Stimulated activated CD4-positive, alpha-beta T cell treated with anti-CD3 and anti-CD28 coated beads, Interleukin-4, amount 100 ng/mL, for 1 hour (primary cell): ENCODE measurements at regions not wholly inside any gene's neighbourhood (a gene's known extent, or its start where the extent isn't known, plus 50 kb on each side); places are given as distances from the start of the nearest gene placed in this dataset.
"Not testable (repeated sequence)": the region's sequence is repeated elsewhere in the genome, so short reads cannot be mapped to it uniquely, and the experiment has no call there.

ENCODE experiments used
- DNase-seq: peaks from one replicate; pipeline ENCODE4 v3.0.0-alpha.2; 2020

DNA sequence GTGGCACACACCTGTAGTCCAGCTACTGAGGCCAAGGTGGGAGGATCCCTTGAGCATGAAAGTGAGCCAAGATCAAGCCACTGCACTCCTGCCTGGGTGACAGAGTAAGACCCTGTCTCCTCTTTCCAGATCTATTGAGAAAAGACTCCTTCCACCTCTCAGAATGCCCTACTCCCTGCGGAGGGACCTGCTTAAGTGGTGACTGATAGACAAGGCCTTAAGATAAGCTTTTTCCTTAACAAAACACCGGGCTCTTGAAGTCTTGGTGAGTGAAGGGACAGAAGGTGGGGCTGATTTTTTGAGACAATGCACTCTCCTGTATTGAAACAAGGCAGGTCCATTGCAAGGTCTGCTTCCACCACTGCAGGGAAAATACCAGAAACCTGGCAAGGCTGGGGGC lies 338.4 kb upstream of the FRG2C start:
- no peak for DNase-seq

DNA sequence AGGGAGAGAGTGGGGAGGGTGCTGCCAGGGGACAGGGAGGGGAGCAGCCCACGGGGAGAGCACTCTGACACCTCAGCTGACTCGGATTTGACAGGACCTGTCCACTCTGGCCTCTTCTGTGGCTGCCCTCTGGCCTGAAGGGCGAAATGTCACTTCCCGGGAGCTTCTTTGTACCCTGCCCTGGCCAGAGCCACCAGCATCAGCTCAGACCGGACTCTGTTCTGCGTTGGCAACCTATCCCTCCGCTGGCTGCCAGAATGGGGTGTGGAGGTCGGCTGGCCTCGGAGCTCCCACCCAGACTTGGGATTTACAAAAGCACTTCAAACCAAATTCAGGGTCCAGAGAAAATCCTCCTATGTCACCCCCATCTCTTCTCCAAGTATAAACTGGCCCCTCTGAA lies 336.7 kb upstream of the FRG2C start:
- DNase-seq = no peak

DNA sequence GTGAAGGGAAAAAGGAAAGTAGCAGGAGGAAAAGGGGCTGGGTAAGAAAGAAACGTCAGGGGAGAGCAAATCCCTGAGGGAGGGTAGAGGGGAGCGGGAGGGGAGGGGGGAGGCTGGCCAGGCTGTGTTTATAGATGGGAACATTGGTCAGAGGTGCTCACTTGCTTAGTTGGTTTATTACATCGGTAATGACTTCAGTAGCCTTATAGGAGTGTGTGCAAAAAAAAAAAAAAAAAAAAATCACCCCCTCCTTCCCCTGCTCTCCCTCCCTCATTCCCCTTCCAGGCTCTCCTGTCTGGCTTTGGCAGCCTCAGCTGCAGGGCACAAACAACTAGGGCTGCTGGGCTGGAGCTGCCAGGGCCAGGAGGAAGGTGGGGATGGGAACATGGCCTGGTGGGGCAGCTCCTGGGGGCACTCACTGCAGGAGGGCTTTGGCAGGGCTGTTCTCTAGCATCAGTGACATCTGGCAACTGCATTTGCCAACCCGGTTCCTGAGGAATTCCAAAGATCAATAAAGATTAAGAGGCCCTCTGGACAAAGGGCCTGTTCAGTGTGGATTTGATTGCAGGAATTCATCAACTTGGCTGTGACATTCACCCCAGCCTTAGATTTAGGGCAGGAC lies 334.5 kb upstream of the FRG2C start:
- DNase-seq = no peak

DNA sequence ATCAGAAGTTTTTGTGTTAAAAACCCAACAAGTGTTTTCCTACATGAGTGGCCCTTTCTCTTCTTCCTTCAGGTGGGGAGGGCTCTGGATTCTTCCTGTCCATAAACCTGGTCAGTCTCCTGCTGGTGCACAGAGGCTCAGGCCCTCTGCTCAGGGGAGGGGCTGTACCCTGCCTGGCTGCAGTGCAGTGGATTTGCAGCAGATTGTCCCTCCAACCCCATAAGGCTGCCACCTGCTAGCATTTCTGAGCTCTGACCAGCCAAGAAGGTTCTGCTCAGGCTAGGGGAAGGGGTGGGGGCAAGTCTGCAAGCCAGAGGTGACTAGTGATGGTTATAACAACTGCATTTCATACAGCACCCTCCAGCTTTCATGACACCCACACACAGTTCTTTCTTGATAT lies 333.7 kb upstream of the FRG2C start:
- DNase-seq = not testable (repeated sequence)

DNA sequence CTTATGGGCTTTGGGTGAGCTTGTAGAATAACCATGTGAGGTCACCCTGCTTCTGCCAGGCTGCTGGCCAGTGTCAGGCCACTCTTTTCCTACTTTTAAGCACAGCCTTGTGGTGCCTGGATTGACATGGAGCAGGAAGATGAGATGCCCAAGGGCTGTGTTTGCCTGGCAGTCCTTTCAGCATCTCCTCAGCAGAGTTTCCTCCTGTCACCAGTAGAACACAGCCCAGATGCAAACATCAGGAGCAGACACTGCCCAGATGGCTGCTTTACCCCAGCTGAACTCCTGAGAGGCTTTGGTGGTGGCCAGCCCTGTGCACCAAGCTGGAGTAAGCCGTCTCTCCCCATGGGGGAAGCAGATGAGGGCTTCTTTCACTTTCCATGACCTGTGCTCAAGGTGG lies 332.0 kb upstream of the FRG2C start:
- DNase-seq = not testable (repeated sequence)

DNA sequence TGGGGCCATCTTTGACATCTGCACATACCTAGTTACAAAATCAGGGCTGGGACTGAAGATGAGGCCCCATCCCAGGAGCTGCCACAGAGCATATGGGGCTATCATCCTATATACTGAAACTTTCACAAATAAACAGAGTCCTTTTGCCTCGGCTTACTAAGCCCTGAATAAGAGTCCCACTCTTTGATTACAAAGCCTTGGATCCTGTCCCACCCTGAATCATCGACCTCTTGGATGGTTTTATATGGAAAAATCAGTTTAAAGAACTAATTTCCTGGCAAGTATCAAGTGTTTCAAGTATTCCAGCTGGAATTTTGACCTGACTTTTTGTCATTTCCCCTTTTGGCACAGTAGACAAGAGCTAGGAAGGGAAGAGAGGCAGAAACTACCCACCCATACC lies 331.3 kb upstream of the FRG2C start:
- DNase-seq = no peak

DNA sequence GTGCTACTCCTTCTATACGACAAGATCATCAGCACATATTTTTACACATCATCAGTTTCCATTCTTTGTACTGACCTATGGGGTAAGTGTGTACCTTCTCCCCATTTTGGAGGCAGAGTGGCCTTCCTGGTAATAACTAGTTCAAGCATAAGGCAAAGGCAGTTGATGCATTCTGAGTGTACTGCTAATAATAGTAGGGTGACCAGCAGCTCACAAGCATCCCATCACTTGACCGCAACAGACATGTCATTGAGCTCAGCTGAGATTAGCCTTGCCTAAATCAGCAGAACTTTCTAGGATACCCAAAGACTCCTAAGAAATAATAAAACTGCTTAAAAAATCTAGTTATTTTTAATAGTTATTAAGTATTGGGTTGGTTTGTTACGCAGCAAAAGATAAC lies 329.8 kb upstream of the FRG2C start:
- DNase-seq = no peak

DNA sequence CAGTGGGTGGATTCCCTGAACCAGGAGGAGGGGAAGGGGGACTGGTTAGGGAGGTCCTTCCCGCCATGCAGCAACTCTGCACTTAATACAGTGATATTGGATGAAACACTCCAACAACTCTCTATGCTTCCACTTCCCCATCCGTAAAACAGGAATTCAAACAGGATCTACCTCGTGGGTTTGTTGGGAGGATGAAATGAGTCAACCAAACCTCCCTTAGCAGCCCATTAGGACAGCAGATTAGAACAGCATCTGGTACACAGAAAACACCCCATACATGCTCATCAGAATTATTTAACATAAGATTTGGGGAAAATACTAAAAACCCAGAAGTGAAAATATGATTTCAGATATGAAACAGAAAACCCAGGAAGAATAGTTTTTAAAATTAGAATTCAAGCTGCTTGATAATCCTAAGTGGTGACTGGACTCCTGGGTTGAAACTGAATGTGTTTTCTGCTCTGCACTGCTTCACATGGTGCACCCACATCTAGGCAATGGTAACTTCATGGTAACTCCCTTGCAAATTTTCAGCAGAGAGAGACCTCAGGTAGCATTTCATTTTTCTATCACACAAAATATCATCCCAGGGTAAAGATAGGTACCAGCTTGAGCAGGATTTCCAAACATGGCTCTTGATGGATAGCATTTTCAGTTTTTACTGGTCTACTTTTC lies 326.8 kb upstream of the FRG2C start:
- DNase-seq = no peak

DNA sequence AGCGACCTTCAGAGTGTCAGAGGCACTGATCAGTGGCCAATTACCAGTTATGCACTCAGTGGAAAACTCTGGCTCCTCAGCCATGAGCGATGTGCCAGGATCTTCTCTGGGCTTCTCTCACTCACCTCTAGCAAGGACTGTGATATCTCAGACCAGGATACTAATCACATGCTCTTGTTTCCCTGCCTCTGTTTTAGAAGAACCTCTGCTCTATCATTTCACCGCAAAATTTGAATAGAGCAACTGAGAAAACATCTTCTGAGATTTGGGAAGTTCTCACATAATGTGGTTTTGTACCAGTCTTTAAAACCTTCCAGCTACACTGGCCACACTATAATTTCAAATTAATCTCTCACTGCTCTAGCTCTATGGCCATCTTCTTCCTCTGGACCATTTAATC lies 325.8 kb upstream of the FRG2C start:
- no peak for DNase-seq

DNA sequence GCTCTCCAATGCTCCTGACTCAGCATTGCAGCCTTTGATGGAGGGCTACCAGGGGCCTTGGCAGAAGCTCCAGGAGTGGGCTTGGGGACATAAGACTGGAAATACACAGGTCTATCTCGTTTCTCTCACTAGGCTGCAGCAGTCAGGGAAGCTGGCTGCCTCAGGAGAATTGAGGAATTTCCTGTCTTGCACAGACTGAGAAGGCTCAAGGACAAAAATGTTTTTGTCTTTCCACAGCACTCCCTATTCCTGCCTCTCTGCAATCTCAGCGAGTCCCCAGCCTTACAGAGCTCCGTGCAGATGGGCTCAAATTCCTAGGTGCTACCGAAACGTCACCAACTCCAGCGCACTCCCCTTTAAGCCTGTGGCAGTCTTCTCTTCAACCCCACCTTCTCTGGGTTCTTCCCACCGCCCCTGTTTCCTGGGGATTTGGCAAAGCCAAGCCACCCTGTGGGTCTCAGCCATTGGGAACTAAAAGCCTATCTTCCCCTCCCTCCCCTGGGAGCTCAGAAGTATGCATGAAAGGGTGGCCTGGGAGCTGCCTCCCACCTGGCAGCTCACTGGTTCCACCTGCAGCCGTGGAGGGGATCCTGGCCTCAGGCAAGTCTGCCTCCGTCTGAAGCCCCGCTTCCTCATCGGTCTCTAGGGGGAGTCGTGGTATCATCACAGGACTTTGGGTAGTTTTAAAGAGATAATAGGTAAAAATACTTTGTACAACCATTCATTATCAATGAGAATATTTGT lies 322.6 kb upstream of the FRG2C start:
- DNase-seq = no peak

DNA sequence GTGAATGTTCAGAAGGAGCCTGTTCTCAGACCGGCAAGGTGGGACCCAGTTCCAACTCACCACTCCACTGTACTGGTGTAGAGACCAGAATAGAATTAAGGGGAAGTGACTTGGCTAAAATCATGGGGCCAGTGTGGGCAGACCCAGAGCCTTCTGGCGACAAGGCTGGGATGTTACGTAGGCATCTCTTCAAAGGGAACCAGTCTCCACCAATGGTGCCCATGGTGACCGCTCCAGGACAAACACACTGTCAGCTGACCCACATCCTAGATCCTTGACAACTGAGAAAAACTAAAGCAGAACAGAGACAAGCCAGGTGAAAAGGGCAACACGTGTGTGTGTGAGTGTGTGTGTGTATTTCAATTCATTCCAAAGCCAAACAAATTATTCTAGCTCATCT lies 321.7 kb upstream of the FRG2C start:
- DNase-seq = no peak

DNA sequence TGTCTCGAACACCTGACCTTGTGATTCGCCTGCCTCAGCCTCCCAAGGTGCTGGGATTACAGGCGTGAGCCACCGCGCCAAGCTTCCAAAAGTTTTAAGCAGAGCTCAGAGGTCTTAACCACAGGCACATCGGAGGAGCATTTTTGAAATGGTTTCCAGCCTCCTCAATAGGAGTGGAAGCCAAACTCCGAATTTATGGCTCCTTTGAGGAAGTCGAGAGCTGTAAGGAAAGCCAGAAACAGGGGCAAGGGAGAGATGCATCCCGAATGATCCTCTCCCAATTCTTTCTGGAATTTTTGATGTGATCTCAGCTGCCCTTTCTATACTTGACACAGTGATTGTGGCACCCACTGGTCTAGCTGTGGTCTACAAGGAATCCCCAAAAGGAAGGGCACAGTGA lies 313.6 kb upstream of the FRG2C start:
- not testable (repeated sequence) for DNase-seq

DNA sequence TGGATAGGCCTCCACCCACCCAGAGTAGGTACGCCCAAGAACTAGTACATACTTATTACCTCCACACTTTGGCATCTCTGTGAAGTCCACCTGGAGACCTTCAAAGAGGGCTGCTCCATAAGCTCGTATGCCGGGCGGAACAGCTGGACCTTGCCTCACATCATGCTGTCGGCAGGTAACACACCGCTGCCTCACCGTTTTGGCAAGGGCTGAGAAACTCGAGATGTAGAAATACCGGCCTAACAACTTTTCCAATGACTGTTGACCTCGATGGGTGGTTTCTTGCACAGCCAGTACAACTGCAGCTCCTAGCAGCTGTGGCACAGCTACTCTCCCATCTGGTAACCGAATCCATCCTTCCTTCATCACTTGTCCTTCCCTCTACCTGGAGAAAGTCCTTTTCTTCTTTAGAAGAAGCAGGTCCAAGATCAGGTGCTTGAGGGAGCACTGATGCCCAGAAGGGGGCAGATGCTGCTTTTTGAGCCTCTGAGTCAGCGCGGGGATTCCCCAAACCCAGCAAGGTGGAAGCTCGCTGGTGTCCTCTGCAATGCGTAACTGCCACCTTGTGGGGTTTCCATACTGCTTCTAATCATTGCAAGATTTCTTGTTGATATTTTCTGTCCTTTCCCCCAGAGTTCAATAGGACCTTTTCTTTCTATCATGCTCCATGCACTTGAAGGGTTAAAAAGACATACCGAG lies 301.9 kb upstream of the FRG2C start:
- DNase-seq = peak; percentile 43

DNA sequence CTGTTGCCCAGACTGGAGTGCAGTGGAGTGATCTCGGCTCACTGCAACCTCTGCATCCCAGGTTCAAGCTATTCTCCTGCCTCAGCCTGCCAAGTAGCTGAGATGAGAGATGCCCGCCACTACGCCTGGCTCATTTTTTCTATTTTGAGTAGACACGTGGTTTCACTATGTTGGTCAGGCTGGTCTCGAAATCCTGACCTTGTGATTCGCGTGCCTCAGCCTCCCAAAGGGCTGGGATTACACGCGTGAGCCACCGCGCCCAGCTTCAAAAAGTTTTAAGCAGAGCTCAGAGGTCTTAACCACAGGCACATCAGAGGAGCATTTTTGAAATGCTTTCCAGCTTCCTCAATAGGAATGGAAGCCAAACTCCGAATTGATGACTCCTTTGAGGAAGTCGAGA lies 291.2 kb upstream of the FRG2C start:
- DNase-seq = not testable (repeated sequence)

DNA sequence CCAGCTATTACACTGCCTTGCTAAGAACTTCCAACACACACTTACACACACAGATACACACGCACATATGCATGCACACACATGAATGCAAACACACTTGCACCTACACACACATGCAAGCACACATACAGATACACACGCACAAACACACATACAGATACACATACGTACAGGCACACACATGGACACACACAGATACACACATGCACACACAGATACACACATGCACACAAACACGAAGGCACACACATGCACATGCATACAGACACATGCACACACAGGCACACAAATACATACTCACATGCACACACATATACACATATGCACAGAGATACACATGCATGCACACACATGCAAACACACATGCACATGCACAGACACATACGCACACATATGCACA lies 284.3 kb upstream of the FRG2C start:
- DNase-seq = not testable (repeated sequence)

DNA sequence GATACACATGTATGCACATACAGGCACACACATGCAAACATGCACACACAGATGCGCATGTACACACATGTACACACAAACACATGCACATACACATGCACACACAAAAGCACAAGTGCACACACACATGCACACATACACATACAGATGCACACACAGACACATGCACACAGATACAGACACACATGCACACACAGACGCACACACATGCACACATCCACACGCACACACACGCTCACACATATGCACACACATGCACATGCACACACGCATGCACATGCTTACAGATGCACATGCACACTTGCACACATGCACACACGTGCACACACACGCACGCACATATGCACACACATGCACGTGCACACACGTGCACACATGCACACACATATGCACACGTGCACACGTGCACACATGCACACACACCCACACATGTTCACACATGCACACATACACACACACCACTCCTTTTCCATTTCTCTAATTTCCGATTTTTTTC lies 283.8 kb upstream of the FRG2C start:
- no peak for DNase-seq

DNA sequence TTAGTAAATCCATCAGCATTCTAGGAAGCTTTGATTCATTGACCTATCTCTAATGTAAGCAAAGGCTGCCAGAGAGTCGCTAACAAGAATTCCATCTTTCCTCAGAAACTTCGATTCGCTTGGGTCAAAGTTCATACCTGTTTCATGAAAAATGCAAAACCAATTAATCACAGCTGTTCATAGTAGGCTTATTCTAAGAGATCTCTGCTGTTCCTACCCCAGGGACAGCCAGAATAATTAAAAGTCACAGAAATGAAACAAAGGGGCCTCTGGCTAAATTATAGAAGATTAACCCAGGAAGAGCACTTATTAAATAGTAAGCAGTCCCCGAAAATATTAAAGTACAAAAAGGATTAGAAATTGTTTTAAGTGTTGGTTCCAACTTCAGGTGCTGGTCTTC lies 280.1 kb upstream of the FRG2C start:
- DNase-seq = not testable (repeated sequence)

DNA sequence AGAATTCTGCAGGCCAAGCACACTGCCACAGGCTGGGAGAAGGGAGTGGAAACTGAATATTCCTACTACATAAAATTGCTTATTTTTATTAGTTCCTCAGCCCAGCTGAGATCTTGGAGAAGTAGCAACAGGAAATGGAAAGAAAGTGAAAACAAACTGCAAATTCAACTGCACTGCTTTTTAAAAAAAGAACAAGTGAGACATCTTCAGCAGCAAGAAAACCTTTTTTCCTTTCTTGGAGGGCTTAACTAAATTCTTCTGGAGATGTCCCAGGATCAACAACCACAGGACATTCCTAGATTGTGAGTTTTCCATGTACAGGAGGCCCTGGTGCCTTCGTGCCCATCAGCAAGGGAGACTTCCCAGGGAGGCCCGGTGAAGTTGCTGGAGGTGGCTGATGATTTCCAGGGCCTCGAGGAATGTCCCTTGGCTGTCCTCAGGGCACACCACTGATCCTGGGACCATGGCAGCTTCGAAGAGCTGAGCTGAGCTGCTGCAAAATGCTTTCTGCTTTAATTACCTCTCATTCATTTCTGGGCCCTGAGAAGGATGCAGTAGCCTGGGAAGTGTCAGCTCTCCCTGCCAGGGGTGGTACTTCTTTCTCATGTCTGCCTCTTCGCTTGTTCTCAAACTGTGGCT lies 275.5 kb upstream of the FRG2C start:
- not testable (repeated sequence) for DNase-seq

DNA sequence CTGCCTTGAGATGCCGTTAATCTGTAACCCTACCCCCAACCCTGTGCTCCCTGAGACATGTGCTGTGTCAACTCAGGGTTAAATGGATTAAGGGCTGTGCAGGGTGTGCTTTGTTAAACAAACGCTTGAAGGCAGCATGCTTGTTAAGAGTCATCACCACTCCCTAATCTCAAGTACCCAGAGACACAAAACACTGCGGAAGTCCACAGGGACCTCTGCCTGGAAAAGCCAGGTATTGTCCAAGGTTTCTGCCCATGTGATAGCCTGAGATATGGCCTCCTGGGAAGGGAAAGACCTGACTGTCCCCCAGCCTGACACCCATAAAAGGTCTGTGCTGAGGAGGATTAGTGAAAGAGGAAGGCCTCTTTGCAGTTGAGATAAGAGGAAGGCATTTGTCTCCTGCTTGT lies 270.8 kb upstream of the FRG2C start:
- not testable (repeated sequence) for DNase-seq

DNA sequence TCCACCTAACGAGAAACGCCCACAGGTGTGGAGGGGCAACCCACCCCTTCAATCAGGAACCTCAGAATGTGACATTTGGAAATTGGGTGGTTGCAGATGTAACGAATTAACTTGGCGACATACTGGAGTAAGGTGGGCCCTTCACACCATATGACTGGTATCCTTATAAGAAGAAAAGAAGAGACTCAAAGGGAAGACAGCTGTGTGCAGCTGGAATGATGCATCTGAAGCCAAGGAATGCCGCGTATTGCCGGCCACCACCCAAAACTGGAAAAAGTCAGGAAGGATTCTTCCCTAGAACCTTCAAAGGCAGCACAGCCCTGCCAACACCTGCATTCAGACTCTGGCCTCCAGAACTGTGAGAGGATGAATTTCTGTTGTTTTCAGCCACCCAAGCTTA lies 270.0 kb upstream of the FRG2C start:
- DNase-seq = not testable (repeated sequence)

DNA sequence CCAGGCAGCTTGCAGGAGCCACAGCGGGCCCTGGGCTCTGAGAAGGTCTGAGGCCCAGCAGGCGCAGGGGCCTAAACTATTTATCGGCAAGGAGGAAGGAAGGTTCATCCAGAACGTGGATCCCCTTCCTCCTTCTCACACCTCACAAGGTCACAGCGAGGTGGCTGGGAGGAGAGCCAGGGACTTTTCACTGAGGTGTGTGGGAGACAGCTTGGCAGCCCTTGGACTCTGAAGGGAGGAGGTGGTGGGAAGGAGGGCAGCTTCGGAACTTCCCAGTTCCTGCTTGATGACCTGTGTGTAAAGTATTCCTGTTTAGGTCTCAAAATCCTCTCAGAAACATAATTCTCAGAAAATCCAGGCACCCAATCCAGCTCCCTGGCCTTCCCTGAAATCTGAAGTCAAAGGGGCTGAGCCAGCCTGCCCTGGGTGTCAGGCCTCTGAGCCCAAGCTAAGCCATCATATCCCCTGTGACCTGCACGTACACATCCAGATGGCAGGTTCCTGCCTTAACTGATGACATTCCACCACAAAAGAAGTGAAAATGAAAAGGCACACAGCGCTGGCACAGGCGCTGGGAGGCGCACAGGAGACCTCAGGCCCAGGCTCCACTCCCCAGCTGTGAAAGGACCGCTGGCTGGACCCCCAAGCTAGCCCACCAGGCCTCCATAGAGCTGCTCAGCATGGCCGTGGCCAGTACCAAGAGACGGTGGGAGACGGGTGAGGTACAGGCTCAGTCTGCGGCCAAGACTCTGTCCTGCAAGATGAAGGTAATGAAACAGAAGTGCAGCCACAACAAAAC lies 269.4 kb upstream of the FRG2C start:
- DNase-seq = not testable (repeated sequence)
